Right hindlimb (tissue), 1 donor: ENCODE measurements at regions not wholly inside any gene's neighbourhood (a gene's known extent, or its start where the extent isn't known, plus 50 kb on each side); places are given as distances from the start of the nearest gene placed in this dataset.

Experiments
- DNase-seq: peaks from one replicate; pipeline ENCODE4 v3.0.0-alpha.2; 2018

GRCh38 chr11:13105237-13105844, 96.2 kb downstream of the RASSF10 start:
- DNase-seq: peak; percentile 35

GRCh38 chr11:13107544-13108044, 98.5 kb downstream of the RASSF10 start:
- no peak for DNase-seq

GRCh38 chr11:13108416-13108815, 99.3 kb downstream of the RASSF10 start:
- DNase-seq: no peak

DNA sequence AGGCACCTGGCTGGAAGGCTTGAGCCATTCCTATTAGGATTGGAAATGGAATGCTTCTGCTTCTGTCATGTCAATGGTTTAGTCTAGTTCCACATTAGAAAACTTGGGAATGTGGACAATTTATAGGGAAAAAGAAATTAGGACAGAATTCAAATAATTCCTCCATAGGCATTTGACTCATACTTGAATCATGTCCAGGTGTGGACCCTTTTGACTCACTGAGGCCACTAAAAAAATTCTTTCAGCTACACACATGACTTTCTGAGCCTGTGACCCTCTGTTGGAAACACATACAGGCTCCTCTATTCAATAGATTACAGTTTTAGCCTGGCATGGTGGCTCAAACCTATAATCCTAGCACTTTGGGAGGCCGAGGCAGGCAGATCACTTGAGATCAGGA, 100.5 kb downstream of the RASSF10 start:
- DNase-seq: no peak

DNA sequence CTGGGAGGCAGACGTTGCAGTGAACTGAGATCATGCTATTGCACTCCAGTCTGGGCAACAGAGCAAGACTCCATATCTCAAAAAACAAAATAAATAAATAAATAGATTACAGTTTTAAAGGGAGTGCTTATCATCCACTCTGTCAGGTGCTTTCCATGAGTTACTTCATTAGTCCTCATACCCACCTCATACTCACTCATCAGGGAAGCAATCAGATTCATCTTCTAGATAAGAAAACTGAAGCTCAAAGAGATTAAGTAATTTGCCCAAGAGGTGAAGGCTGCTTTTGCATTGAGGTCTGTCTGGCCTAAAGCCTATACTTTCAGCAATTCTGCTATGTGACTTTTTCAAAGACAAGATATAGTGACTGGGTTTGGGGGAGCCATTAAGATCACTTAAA, 101.0 kb downstream of the RASSF10 start:
- DNase-seq: no peak

DNA sequence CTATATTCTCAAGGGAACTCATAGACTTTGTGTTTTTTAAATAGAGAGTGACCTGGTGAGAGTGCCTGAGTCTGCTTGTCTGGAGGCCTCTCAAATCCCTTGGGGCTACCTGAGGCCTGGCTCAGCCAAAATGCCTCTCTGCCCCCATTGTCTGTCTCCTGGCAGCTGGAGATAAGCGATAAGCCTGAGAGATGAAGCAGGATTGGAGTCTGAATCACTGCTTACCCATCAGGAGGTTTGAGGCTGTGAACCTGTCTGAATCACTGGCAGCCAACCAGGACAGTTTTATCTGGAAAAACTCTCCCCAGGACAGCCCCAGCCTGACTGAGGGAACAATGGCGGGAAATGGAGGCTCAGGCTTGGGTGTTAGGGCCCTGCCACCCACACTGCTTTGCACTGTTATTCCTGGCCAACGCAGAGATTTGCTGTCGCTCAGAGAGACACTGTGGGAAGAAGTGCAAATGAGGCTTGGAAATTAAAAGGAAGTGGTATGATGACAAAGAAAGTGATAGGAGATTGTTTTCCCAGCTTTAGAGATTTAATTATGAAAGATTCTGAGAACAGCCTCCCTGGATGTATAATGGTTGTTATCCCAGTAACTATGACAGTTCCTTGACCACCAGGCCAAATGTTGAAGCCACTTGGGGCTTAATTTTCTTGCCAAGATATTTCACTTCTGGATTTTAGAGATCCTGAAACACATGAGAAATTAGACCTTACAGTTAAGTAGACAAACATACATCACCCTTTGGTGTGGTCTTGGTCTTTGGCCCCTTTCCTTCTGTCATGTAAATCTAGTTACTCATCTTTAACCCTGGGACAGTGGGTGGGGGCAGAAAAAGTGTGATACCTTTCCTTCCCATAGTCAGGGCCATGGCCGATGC, 102.1 kb downstream of the RASSF10 start:
- no peak for DNase-seq

DNA sequence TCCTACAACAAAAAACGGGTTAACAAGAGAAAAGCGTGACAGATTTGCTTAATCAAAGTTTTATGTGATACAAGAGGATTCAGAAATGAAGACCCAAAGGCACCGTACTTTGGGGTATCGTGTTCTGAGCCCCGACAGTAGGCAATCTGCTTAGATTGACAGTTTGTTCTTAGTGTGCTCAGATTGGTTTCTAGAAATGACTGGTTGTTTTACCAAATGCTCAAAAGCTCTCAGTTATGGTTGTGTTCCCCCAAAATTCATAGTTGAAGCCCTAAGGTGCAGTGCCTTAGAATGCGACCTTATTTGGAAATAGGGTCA, 102.7 kb downstream of the RASSF10 start:
- no peak for DNase-seq

- DNase-seq: peak; percentile 32
Observed at GRCh38 chr11:13114566-13115379, 105.7 kb downstream of the RASSF10 start.

GRCh38 chr11:13115380-13115675, 106.2 kb downstream of the RASSF10 start:
- no peak for DNase-seq

GRCh38 chr11:13116491-13116890, 107.4 kb downstream of the RASSF10 start:
- DNase-seq: no peak

GRCh38 chr11:13117344-13117743, 108.2 kb downstream of the RASSF10 start:
- DNase-seq: no peak

- DNase-seq: no peak
Observed at GRCh38 chr11:13118194-13118593, 109.1 kb downstream of the RASSF10 start.

GRCh38 chr11:13118650-13119049, 109.5 kb downstream of the RASSF10 start:
- no peak for DNase-seq

DNA sequence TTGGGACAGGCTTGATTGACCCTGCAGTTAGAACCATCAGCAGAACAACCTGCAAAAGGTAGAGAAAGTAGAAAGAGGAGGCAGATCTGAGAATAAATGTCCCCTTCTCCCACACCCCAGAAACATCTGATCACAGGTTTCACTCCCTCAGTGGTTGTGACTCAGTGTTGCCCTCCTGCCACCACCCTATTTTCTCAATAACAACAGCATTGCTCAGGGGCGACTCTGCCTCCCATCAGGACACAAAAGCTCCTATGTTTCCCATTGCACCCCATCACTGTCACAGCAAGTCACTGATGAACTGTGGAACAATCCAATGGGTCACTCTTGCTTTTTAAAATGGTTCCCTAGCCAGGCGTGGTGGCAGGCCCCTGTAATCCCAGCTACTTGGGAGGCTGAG, 110.2 kb downstream of the RASSF10 start:
- DNase-seq: no peak

GRCh38 chr11:13119941-13120520, 110.9 kb downstream of the RASSF10 start:
- no peak for DNase-seq

- DNase-seq: no peak
Observed at GRCh38 chr11:13120691-13121090, 111.6 kb downstream of the RASSF10 start.

DNA sequence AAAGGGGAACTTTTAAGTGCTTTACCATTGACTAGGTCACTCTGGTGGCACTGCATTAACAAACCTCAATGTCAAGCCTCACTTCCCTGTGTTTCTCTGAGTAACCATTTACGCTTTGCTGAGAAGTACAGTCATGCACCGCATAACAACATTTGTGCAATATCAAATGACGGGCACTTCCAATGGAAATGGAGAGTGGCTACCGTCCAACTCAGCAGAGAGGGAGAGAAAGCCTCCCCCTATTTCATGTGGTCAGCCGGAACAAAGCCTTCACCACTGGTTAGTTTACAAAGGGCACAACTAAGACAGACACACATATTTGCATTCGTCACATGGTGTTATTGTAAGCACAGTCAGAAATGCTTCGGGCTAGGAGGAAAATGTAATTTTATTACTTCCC, 117.3 kb downstream of the RASSF10 start:
- DNase-seq: peak; percentile 33

GRCh38 chr11:13127161-13127560, 118.0 kb downstream of the RASSF10 start:
- no peak for DNase-seq

GRCh38 chr11:13128354-13128753, 119.2 kb downstream of the RASSF10 start:
- no peak for DNase-seq

GRCh38 chr11:13134066-13134465, 125.0 kb downstream of the RASSF10 start:
- no peak for DNase-seq

DNA sequence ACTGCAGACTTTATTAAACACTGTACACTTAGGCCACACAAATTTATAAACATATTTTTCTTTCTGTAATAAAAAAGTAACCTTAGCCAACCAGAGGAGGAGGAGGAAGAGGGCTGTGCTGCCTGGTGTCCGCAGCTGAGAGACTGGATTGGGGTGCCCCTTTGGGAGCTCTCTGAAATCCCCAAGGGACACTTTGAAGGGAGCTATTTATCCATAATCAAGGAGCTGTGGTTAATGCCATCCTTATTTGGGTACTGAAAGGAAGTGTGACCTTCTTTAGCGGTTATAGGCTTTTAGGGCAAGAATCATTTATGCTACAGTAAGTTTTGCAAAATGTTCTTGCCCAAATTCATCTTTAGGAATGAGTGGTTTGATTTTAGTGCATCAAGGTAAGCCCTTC, 125.8 kb downstream of the RASSF10 start:
- no peak for DNase-seq

GRCh38 chr11:13135385-13136271, 126.5 kb downstream of the RASSF10 start:
- peak; percentile 45 for DNase-seq

- DNase-seq: no peak
Observed at GRCh38 chr11:13136272-13136596, 127.1 kb downstream of the RASSF10 start.
